ELF-1 (cell line): ENCODE measurements at regions not wholly inside any gene's neighbourhood (a gene's known extent, or its start where the extent isn't known, plus 50 kb on each side); places are given as distances from the start of the nearest gene placed in this dataset.

Experiments used
- DNase-seq: peaks from one replicate; pipeline ENCODE4 v3.0.0-alpha.2; 2016; ENCODE audit warnings: low read depth, low spot score

DNA sequence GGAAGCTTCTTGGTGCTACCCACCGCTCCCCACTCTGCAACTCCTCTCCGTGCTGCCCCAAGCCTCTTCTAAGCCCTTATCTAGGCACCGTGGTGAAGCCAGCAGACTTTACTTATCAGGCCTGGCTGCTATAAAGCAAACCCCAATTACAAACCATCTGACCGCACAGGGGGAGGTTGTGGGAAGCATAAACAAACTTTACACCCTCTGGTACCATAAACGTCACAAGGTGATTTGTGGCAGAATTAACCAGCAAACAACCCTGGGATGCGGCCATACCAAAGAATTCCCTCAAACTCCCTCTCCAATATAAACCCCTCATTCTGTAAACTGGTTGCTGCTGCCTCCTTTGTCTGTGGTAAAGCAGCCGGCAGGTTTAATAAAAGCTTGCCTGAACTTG, 55.2 kb downstream of the MAGEC2 start:
- peak; percentile 33 for DNase-seq

DNA sequence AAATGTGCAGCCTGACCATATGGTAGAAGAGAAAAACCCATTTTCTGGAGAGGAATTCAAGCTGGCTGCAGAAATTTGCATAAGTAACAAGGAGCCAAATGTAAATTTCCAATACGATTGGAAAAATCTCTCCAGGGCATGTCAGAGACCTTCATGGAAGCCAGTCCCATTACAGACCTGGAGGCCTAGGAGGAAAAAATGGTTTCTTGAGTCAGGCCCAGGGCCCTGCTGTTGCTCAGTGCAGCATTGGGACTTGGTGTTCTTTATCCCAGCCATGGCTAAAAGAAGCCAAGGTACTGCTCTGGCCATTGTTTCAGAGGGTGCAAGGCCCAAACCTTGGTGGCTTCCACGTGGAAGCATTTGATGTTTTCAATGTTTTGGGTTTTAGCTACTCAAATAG, 70.6 kb downstream of the MAGEC2 start:
- no peak for DNase-seq

DNA sequence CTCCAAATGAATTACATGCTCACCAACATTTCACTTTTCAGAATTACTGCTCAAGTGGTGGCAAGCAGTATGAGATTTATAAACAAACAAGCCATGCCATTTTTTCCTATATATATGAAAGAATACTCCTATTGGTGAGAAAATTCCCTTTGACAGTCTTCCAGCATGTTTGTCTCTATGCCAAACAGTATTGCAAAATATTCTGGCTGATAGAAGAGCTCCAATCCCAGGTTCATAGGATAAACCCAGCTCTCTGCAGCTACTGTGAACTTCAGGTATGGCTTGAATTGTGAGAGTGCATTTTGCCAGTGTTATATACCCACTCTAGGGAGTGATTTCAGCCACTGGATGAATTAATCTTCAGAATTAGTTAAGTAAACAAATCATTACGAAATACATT, 108.8 kb downstream of the MAGEC2 start:
- DNase-seq: no peak

DNA sequence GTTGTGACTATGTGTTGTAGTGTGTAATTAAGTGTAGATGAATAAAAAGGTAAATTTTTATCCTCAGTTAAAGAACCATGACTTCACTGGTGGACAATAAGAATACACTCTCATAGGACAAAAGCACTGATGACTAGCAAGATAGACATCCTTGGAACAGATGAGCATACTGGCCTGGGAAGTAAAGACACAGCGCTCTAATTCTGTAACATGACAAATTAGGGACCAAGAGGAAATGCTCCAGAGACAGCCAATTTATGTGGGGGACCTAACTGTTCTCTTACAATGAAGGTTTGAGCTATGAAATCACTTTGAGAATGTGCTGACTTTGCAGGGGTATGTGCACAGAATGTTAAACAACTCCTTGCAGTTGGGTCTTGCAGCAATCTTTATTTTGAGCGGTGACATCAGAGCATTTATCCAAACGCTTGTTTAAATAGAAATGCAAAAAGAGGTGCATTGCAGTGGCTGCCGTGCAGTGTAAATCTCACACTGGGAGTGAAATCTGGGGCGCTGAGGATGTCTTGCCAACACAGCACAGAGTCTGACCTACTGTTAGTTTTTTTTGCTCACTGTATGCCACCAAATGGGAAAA, 109.3 kb downstream of the MAGEC2 start:
- DNase-seq: no peak

DNA sequence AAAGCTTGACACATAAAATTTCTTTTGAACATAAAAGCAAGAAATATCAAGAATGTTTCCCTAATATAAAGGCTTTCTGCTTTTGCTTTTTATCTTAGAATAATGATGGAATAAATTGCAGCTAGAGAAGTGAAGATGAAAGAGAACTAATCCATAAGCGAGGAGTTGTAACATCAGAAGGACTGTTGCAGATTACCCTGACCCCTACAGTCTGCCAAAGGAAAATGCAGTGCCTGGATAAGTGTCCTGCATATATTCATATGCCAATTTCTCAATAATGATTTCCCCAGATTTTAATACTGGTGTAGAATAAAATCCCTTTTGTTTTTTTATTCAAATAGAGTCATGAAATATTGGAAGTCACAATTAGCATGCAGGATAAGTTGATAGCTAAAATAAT, 115.9 kb downstream of the MAGEC2 start:
- no peak for DNase-seq

DNA sequence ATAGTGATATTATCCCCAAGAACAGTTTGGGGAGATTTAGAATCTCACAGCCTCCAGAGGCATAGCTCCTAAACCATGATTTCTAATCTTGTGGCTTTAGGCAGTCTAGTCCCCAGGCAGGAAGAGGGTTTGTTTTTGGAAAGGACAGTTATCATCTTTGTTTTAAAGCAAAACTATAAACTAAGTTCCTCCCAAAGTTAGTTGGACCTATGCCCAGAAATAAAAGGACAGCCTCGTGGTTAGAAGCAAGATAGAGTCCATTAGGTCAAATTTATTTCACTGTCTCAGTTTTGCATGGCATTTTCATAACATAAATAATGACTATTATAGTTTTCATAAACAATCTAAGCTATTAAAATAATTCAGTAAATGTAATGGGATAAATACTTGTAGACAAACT, 120.5 kb downstream of the MAGEC2 start:
- DNase-seq: no peak

DNA sequence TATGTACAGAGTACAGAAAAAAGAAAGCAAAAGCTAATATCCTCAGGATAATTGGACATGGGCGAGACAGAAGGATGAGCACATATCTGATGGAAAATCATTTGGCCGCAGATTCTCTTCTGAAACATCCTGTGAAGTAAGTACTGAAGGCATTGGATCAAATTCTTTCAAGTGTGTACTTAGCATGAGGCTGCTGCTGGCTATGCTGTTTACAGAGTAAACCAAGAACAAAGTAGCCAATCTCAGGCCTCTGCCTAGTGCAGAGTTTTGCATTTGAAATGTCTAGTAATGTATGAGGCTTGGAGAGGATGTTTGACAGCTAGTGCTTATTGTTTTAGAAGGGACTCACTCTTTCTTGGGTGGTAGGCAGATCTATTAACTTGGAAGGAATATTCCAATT, 128.5 kb downstream of the MAGEC2 start:
- no peak for DNase-seq

DNA sequence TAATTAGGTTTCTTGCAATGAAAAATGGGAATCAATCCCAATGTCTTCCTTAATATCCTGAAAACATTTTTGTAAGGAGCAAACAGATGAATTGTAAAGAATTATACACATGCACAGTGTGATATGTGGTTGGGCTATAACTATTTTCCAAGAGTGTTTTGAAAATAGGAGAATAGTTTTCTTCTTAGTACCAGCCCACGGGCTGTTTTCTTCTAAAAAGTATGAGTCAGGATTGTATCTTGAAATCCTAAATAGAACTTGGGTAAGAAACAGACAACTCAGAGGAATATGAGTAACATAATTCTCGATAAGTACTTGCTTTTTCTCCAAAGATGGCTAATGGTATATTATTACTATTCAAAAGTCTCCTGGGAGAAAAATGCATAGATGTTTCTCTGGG, 136.7 kb downstream of the MAGEC2 start:
- no peak for DNase-seq

DNA sequence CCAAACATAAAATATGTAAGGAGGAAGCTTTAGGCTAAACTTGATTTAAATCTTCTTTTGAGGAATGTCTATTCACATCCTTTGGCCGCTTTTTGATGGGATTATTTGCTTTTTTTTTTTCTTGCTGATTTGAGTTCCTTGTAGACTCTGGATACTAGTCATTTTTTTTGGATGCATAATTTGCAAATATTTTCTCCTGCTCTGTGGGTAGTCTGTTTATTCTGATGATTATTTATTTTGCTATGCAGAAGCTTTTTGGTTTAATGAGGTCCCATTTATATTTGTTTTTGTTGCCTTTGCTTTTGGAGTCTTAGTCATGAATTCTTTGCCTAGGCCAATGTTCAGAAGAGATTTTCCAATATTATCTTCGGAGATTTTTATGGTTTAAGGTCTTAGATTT, 144.9 kb downstream of the MAGEC2 start:
- no peak for DNase-seq

DNA sequence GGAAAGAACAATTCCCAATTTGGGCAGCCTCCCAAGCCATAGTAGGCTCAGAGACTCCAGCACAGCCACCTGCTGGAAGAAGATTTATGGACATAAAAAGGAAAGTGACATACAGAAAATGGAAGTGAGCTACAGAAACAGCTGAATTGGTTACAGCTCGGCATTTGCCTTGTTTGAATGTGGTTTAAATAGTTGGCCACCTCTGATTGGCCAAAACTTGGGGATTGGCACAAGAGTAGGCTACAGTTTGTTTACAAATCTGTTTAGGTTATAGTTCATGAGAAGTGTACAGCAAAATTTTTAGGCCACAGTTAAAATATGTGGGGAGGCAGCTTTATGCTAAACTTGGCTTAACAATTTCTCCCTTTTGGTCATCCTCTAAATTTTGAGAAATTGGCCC, 150.4 kb downstream of the MAGEC1 start:
- no peak for DNase-seq

DNA sequence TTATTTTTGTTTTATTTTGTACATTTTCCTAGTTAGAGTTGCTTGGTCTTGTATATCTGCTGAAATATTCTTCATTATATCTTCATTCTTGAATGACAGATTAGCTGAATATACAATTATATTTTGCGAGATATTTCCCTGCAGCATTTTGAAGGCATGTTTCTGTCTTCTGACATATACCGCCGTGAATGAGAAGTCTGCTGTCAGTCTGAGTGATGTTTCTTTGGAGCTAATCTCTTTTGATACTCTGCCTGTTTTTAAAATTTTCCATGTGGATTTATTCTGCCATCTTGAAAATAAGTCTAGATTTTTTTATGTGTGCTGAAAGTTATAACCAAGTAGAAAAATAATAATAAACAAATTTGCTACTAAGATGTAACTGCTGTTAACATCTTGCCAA, 148.5 kb downstream of the MAGEC1 start:
- DNase-seq: no peak

DNA sequence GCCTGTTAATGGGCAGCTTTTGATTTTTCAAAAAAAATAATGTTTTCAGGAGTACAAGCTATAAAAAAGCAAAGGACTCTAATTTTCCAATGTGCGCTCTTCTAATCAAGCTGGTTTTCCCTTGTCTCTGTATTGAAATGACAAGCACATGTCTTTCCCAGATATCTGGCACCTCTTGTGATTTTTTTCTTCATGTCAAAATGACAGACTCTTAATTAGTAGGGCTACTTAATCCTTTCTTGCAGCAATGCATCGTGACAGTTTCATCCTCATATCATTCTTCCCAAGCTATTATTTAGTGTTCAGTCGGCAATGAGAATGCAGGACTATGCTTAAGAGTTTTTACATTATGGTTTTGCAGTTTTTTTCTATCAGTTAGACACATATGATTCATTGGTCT, 139.5 kb downstream of the MAGEC1 start:
- DNase-seq: no peak

DNA sequence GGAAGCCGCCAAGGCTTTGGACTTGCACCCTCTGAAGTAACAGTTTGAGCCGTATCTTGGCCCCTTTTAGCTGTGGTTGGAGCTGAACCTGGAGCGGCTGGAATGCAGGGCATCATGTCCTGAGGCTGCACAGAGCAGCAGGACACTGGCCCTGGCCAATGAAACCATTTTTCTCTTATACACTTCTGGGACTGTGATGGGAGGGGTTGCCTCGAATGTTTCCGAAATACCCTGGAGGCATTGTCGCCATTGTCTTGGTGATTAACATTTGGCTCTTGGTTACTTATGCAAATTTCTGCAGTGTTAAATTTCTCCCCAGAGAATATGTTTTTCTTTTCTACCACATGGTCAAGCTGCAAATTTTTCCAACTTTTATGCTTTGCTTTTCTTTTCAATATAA, 137.2 kb downstream of the MAGEC1 start:
- DNase-seq: peak; percentile 91

DNA sequence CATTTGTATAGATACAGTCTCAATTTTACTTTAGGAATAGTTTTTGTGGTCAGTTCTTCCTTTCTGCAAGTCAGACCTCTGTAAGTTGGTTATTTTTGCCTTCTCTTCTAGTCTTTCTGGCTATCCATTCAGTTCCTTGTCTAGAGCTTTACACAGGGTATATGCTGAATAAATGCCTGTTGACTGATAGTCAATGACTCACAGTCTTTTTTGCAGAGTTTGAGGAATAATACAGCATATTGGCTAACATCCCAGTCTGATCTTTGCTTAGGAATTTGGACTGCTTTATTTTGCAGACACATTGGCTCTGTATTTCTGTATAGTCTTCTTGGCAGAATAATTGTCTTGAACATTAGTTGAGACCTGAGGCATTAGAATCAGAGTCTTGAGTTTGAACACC, 132.4 kb downstream of the MAGEC1 start:
- no peak for DNase-seq

DNA sequence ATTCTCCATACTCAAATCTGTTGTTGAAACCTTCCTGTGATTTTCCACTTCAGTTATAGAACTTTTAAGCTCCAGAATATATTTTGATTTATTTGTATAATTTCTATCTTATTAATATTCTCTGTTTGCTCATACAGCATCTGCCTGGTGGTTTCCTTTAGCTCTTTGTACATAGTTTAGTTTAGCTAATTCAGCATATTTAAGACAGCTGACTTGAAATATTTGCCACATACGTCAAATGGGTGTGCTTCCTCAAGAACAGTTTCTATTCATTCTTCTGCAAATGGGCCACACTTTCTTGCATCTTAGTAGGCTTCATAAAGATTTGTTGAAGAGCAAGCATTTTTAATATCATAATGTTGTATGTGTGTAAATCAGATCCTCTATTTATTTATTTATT, 101.8 kb downstream of the MAGEC1 start:
- DNase-seq: no peak

DNA sequence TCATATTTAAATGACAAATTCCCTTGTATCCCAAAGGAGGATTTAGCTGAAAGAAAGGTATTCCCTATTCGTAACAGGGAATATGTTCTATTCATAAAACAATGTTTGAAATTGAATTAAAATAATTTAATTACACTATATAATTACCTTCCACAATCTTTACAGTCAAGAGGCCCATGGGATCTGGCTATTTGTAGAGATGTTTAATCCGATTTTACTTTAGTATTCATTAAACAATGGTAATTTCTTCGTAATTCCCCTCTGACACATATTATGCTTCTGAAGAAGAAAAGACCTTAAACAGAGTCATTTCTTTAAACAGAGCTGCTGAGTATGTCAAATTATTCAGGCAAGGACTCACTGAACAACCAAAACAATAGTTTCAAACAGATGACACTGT, 98.8 kb downstream of the MAGEC1 start:
- no peak for DNase-seq

DNA sequence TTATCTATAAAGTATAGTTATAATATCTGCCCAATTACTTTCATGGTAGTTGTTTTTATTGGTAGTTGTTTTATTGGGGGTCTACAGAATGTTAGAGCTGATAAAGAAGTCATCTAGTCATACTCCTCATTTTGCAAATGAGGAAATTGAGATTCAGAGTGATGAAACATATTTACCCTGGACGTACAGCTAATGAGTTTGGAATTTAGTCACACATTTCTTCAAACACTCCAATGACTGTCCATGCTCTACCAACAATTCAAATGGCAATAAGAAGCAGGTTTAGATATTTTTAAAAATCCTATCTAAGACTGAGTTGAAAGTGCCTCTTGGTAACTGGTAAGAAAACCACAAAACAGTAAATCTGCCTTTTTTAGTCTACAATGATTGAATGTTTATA, 98.2 kb downstream of the MAGEC1 start:
- DNase-seq: no peak

DNA sequence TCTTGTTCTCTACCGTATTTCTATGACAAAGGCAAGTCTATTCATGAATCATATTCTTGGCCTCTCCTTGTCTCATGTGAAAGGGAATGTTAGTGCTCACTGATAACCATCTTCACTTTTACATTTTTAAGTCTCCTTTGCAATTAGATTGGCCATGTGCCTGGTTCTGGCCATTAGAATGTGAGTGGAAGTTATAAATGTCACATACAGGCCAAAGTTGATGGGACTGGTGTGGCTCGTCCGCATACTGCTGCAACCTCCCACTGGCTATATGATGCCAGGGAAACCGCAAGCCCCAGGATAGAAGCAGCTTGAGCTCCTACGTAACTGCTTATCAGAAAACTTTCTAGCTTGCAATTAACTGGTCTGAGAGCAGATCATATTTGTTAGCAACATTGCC, 86.1 kb downstream of the MAGEC1 start:
- DNase-seq: no peak

DNA sequence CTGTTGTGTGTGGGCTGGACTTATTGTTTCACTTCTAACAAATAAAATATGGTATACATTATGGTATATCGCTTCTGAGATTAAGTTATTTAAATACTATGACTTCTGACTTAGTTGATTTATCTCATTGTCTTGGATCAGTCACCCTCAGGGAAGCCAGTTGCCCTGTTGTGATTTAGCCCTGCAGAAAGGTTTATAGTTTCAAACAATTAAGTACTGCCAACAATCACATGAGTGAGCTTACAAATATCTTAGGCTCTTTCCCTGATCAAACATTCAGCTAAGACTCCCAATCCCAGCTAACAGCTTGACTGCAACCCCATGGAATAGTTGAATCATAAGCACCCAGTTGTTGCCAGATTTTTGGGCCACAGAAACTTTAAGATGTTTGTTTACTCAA, 85.4 kb downstream of the MAGEC1 start:
- DNase-seq: no peak

DNA sequence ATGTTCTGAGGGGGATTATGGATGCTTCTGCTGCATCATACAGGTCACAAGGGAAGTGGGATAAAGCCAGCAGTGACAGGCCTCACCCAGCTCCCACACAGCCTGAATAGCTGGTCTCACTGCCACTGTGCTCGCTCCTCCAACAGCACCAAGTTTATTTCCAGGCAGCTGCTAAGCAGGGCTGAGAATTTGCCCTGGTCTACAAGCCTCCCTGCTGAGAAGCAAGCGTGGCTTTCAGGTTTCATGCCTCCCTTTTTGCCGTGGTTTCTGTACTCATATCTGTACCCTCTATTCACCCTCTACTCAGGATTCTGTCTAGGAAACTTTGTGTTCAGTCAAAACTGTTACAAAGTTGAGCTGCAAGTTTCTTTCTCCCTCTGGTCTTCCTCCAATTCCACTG, 78.6 kb downstream of the MAGEC1 start:
- DNase-seq: no peak

DNA sequence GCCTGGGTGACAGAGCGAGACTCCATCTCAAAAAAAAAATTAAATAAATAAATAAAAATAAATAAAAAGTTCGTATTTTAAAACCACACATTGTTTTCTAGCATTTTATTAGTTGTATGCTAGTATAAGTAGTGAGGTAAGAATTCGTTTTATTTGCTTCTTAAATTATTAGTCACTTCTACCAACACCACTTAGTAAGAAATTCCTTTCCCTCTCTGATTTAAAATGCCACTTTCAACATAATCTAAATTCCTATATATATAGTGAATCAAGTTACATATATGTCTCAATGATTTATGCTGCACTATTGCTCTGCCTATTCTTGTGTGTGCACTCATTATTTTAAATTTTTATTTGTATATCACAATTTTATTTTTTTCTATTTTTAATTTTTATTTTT, 72.1 kb downstream of the MAGEC1 start:
- DNase-seq: no peak

DNA sequence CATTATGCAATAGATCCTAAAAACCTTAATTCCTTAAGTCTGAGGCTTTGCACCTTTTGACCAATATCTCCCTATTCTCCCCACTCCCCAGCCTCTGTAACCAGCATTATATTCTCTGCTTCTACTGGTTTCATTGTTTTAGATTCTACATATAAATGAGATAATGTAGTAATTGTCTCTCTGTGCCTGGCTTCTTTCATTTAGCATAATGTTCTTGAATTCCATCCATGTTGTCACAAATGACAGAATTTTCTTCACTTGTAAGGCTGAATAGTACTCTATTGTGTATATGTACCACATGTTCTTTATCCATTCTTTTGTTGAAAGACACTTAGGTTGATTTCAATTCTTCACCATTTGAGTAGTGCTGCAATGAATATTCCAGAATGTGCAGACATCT, 66.0 kb downstream of the MAGEC1 start:
- no peak for DNase-seq

DNA sequence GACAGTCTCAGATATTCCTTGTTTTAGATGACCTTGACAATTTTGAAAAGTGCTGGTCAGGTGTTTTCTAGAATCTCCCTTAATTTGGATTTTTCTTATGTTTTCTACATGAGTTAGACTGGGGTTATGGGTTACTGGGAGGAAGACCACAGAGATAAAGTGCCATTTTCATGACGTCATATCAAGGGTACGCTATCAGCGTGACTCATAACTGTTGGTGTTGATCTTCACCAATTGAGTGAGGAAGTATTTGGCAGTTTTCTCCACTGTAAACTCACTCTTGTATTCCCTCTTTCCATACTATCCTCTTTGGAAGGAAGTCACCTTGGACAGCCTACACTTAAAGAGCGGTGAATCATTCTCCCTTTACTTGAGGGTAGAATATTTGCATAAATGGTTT, 56.9 kb downstream of the MAGEC1 start:
- no peak for DNase-seq
